ENCODE measurements at regions not wholly inside any gene's neighbourhood (a gene's known extent, or its start where the extent isn't known, plus 50 kb on each side); places are given as distances from the start of the nearest gene placed in this dataset.

DNA sequence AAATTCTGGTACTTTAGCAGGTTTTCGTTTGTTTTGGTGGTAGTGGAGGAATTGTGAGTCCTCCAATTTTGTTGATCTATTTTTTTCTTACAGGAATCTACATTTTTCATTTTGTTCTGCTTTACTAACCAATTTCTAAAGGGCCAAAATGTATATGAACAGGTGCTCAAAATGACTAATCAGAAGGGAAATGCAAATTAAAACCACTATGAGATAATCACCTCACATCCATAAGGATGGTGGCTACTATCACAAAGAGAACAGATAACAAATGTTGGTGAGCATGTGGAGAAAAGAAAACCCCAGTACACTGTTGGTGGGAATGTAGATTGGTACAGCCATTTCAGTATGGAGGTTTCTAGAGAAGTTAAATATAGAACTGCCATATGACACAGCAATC lies 134.2 kb downstream of the LMO4 start:
- H3K27ac Mint-ChIP-seq (ENCODE audit: unreplicated experiment): no peak overlapping the region
- H3K4me3 Mint-ChIP-seq (ENCODE audit: unreplicated experiment): no peak overlapping the region
- H3K36me3 Mint-ChIP-seq (ENCODE audit: insufficient read depth, unreplicated experiment): no peaks in the 10 kb centered on the region
- no peaks in the 10 kb centered on the region for H3K27me3 ChIP-seq (replicated peaks; ENCODE audit: control insufficient read depth, insufficient read depth, low read length)
- no TSS peak for BruUV-seq (replicated peaks)
- H3K9me3 Mint-ChIP-seq (ENCODE audit: unreplicated experiment): peaks cover 26% of the 10 kb centered on the region
- CTCF ChIA-PET: no interaction called here
- H3K9me3 ChIP-seq: no peaks in the 10 kb centered on the region
- POLR2A ChIA-PET: no interaction called here
- H3K27me3 Mint-ChIP-seq (ENCODE audit: insufficient read depth, unreplicated experiment): no peaks in the 10 kb centered on the region
- H3K36me3 ChIP-seq (ENCODE audit: control insufficient read depth, insufficient read depth, low read length): no peaks in the 10 kb centered on the region
- no peak for DNase-seq
- TF ChIP-seq, protein P1, sequence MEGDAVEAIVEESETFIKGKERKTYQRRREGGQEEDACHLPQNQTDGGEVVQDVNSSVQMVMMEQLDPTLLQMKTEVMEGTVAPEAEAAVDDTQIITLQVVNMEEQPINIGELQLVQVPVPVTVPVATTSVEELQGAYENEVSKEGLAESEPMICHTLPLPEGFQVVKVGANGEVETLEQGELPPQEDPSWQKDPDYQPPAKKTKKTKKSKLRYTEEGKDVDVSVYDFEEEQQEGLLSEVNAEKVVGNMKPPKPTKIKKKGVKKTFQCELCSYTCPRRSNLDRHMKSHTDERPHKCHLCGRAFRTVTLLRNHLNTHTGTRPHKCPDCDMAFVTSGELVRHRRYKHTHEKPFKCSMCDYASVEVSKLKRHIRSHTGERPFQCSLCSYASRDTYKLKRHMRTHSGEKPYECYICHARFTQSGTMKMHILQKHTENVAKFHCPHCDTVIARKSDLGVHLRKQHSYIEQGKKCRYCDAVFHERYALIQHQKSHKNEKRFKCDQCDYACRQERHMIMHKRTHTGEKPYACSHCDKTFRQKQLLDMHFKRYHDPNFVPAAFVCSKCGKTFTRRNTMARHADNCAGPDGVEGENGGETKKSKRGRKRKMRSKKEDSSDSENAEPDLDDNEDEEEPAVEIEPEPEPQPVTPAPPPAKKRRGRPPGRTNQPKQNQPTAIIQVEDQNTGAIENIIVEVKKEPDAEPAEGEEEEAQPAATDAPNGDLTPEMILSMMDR (IDR thresholded peaks at IDR 0.05; ENCODE audit: insufficient read depth in 1 of 2, low read depth in 1 of 2, low read length in 1 of 2, severe bottlenecking in 1 of 2, unreplicated experiment in 1 of 2): no peak
- H3K4me3 ChIP-seq (ENCODE audit: low read depth, low read length): no peak overlapping the region
- intact Hi-C loops (cut with micrococcal nuclease; ENCODE audit: unreplicated experiment): no loop called here
- H3K4me1 ChIP-seq: no peaks in the 10 kb centered on the region
- H3K4me1 Mint-ChIP-seq (ENCODE audit: low read depth, unreplicated experiment): no peaks in the 10 kb centered on the region

DNA sequence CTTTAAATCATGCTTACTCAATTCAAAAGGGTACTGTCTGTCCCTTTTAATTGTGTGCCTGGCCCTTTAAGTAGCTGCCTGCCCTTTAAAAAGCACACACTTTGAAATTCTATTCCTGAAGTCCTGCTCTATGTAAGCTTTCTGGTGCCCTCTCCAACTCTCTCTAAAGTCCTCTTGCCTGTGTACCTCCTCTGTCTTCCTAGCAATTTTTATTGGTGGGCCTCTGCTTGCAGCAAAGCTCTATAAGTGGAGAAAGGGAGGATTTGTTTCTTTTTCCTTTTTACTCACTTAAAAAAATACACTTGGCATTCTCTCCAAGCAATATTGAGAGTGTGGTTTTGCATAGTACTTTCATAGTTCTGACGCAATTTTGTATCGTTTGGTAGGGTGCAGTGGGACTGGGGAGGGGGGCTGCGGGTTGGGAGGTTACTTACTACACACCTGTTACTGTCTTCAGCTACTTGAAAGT lies 135.4 kb downstream of the LMO4 start:
- Mint-ChIP-seq H3K4me3 (ENCODE audit: unreplicated experiment) (no peak overlapping the region), H3K4me1 (ENCODE audit: low read depth, unreplicated experiment) (no peaks in the 10 kb centered on the region), H3K27me3 (ENCODE audit: insufficient read depth, unreplicated experiment) (no peaks in the 10 kb centered on the region), H3K36me3 (ENCODE audit: insufficient read depth, unreplicated experiment) (no peaks in the 10 kb centered on the region), H3K9me3 (ENCODE audit: unreplicated experiment) (peaks cover 24% of the 10 kb centered on the region), H3K27ac (ENCODE audit: unreplicated experiment) (no peak overlapping the region)
- BruUV-seq (replicated peaks): no TSS peak
- no peaks in the 10 kb centered on the region for H3K36me3 ChIP-seq (ENCODE audit: control insufficient read depth, insufficient read depth, low read length)
- POLR2A ChIA-PET: no interaction called here
- no peaks in the 10 kb centered on the region for H3K27me3 ChIP-seq (replicated peaks; ENCODE audit: control insufficient read depth, insufficient read depth, low read length)
- intact Hi-C loops (cut with micrococcal nuclease; ENCODE audit: unreplicated experiment): no loop called here
- CTCF ChIA-PET: no interaction called here
- no peak for DNase-seq
- no peak overlapping the region for H3K4me3 ChIP-seq (ENCODE audit: low read depth, low read length)
- H3K9me3 ChIP-seq: no peaks in the 10 kb centered on the region
- H3K4me1 ChIP-seq: no peaks in the 10 kb centered on the region
- TF ChIP-seq, protein P1 (IDR thresholded peaks at IDR 0.05; ENCODE audit: insufficient read depth in 1 of 2, low read depth in 1 of 2, low read length in 1 of 2, severe bottlenecking in 1 of 2, unreplicated experiment in 1 of 2): no peak

DNA sequence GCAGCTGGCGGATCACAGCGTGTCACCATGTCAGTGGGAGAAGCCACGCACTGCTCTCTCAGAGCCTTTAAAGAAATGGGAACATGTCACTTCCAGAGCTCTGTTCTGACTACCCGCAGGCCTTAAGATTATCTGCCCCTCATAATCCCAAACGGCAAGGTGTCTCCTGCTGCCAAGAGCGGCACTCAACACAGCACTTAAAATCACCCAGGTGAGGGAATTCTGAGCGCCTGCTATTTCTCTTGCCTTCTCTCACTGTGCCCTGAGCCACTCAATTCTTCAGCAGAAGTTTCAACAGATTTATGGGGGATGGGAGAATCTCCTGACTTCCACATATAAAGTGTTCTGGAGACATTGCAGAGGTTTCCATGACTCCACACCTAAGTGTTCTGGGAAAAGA lies 137.9 kb downstream of the LMO4 start:
- H3K27me3 Mint-ChIP-seq (ENCODE audit: insufficient read depth, unreplicated experiment): no peaks in the 10 kb centered on the region
- H3K36me3 Mint-ChIP-seq (ENCODE audit: insufficient read depth, unreplicated experiment): no peaks in the 10 kb centered on the region
- no peaks in the 10 kb centered on the region for H3K27me3 ChIP-seq (replicated peaks; ENCODE audit: control insufficient read depth, insufficient read depth, low read length)
- no peaks in the 10 kb centered on the region for H3K9me3 ChIP-seq
- no peaks in the 10 kb centered on the region for H3K4me1 ChIP-seq
- ChIA-PET POLR2A (no interaction called here), CTCF (no interaction called here)
- no peak for DNase-seq
- H3K27ac Mint-ChIP-seq (ENCODE audit: unreplicated experiment): no peak overlapping the region
- H3K9me3 Mint-ChIP-seq (ENCODE audit: unreplicated experiment): peaks cover 9% of the 10 kb centered on the region
- intact Hi-C loops (cut with micrococcal nuclease; ENCODE audit: unreplicated experiment): no loop called here
- H3K4me3 ChIP-seq (ENCODE audit: low read depth, low read length): no peak overlapping the region
- no TSS peak for BruUV-seq (replicated peaks)
- no peak overlapping the region for H3K4me3 Mint-ChIP-seq (ENCODE audit: unreplicated experiment)
- H3K4me1 Mint-ChIP-seq (ENCODE audit: low read depth, unreplicated experiment): no peaks in the 10 kb centered on the region
- H3K36me3 ChIP-seq (ENCODE audit: control insufficient read depth, insufficient read depth, low read length): no peaks in the 10 kb centered on the region
- TF ChIP-seq, protein P1 (IDR thresholded peaks at IDR 0.05; ENCODE audit: insufficient read depth in 1 of 2, low read depth in 1 of 2, low read length in 1 of 2, severe bottlenecking in 1 of 2, unreplicated experiment in 1 of 2): no peak

All from Caco-2 (cell line).